Nephron progenitor cell (in vitro differentiated cells): ENCODE measurements at regions not wholly inside any gene's neighbourhood (a gene's known extent, or its start where the extent isn't known, plus 50 kb on each side); places are given as distances from the start of the nearest gene placed in this dataset.

Source experiments
- DNase-seq: peaks from one replicate; pipeline ENCODE4 v3.0.0; 2021
- H3K27ac Mint-ChIP-seq: 2 replicates; pipeline ENCODE4 v1.8.0; 2021; ENCODE audit warnings: mild to moderate bottlenecking, moderate library complexity, mixed read lengths
- H3K27me3 Mint-ChIP-seq: 2 replicates; pipeline ENCODE4 v1.8.0; 2021; ENCODE audit warnings: mild to moderate bottlenecking, low read depth, mixed read lengths; ENCODE audit not compliant: poor library complexity
- H3K36me3 Mint-ChIP-seq: 2 replicates; pipeline ENCODE4 v1.8.0; 2021; ENCODE audit warnings: low read depth, mixed read lengths
- H3K4me1 Mint-ChIP-seq: 2 replicates; pipeline ENCODE4 v1.8.0; 2021; ENCODE audit warnings: mixed read lengths
- H3K4me3 Mint-ChIP-seq: 2 replicates; pipeline ENCODE4 v1.8.0; 2021; ENCODE audit warnings: mild to moderate bottlenecking, moderate library complexity, mixed read lengths
- H3K9me3 Mint-ChIP-seq: 2 replicates; pipeline ENCODE4 v1.8.0; 2021; ENCODE audit warnings: mild to moderate bottlenecking, moderate library complexity, mixed read lengths
- TF ChIP-seq, protein P1 (sequence below): fragments of 200-600 bp; sonication (generic); IDR thresholded peaks from 2 replicates; pipeline ENCODE4 v1.5.0; 2021; ENCODE audit warnings: antibody characterized with exemption

DNA sequence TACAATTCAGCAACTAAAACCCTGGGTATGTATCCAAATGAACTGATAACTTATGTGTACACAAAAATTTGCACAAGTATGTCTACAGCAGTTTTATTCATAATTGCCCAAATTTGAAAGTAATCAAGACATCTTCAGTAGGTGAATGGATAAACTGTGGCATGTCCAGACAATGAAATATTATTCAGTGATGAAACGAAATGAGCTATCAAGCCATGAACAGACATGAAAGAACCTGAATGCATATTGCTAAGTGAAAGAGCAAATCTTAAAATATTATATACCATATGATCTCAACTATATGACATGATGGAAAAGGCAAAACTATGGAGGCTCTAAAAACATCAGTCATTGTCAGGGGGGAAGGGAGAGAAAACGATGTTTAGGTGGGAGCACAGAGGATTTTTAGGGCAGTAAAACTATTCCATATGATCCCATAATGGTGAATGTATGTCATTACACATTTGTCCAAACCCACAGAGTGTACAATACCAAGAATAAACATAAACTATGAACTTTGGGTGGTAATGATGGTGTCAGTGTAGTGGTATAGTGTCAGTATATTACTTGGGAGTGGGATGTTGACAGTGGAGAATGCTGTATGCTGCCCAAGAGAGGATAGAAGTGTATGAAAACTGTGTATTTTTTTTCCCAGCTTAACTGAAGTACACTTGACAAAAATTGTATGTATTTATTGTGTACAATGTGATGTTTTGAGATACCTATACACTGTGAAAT, 92.8 kb upstream of the PPP2R5A start:
- H3K27ac Mint-ChIP-seq: no peak overlapping the region
- TF ChIP-seq, protein P1, sequence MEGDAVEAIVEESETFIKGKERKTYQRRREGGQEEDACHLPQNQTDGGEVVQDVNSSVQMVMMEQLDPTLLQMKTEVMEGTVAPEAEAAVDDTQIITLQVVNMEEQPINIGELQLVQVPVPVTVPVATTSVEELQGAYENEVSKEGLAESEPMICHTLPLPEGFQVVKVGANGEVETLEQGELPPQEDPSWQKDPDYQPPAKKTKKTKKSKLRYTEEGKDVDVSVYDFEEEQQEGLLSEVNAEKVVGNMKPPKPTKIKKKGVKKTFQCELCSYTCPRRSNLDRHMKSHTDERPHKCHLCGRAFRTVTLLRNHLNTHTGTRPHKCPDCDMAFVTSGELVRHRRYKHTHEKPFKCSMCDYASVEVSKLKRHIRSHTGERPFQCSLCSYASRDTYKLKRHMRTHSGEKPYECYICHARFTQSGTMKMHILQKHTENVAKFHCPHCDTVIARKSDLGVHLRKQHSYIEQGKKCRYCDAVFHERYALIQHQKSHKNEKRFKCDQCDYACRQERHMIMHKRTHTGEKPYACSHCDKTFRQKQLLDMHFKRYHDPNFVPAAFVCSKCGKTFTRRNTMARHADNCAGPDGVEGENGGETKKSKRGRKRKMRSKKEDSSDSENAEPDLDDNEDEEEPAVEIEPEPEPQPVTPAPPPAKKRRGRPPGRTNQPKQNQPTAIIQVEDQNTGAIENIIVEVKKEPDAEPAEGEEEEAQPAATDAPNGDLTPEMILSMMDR: no peak
- no peak for DNase-seq
- H3K4me3 Mint-ChIP-seq: no peak overlapping the region
- H3K4me1 Mint-ChIP-seq: no peaks in the 10 kb centered on the region
- peaks cover 12% of the 10 kb centered on the region for H3K27me3 Mint-ChIP-seq
- H3K9me3 Mint-ChIP-seq: peaks cover 12% of the 10 kb centered on the region
- peaks cover 4% of the 10 kb centered on the region for H3K36me3 Mint-ChIP-seq

DNA sequence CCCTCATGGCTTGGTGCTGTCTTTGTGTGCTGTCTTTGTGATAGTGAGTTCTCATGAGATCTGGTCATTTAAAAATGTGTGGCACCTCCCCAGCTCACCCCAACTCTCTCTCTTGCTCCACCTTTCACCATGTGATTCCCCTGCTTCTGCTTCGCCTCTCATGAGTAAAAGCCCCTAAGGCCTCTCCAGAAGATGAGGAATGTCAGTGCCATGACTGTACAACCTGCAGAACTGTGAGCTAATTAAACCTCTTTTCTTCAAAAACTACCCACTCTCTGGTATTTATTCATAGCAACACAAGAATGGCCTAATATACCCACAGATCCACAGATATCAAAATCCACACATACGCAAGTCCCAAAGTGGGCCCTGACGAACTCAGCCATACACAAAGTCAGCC, 88.9 kb upstream of the PPP2R5A start:
- H3K36me3 Mint-ChIP-seq: peaks cover 4% of the 10 kb centered on the region
- no peaks in the 10 kb centered on the region for H3K4me1 Mint-ChIP-seq
- no peak overlapping the region for H3K4me3 Mint-ChIP-seq
- H3K9me3 Mint-ChIP-seq: peaks cover 18% of the 10 kb centered on the region
- DNase-seq: no peak
- TF ChIP-seq, protein P1: no peak
- H3K27me3 Mint-ChIP-seq: peaks cover under 1% of the 10 kb centered on the region
- no peak overlapping the region for H3K27ac Mint-ChIP-seq

DNA sequence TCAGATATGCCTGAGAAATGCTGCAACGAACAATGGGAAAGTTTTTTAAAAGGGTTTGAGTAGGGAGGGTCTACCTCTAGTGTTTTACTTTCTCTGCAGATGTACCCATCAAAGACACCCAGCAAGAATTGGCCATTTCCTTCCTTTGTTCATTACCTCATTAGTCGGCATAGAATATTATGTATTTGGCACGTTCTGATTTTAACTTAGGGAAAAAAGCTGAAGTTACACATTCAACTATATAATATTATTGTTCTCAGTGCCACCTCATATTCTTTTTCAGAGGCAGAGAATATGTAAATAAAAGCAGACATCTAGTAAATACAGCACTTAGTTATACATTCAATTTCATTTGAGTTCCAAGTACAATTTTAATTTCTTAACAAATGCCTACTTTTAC, 83.7 kb upstream of the PPP2R5A start:
- no peaks in the 10 kb centered on the region for H3K27me3 Mint-ChIP-seq
- peaks cover 4% of the 10 kb centered on the region for H3K36me3 Mint-ChIP-seq
- peaks cover 7% of the 10 kb centered on the region for H3K9me3 Mint-ChIP-seq
- no peak overlapping the region for H3K4me3 Mint-ChIP-seq
- DNase-seq: no peak
- TF ChIP-seq, protein P1: no peak
- no peaks in the 10 kb centered on the region for H3K4me1 Mint-ChIP-seq
- no peak overlapping the region for H3K27ac Mint-ChIP-seq

DNA sequence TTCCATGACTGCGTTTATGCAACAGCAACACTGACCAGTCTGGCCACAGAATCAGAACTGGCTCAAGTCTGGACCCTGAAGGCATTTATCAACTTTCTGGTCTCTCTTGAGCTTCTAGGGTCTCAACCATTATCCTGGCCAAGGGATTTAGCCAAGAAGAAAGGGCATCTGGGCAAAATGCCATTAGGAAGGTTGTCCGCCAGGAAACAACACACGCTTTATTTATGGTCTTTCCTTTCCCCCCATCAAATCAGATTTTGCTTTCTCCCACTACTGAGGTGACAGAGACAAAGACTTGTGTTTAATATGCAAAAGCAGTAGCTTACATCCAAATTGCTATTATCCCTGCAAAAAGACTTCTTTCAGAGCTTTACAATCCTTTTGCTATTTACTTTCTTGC, 81.6 kb upstream of the PPP2R5A start:
- H3K4me1 Mint-ChIP-seq: no peaks in the 10 kb centered on the region
- H3K27ac Mint-ChIP-seq: no peak overlapping the region
- peaks cover 4% of the 10 kb centered on the region for H3K36me3 Mint-ChIP-seq
- no peak for DNase-seq
- peaks cover 6% of the 10 kb centered on the region for H3K9me3 Mint-ChIP-seq
- no peak overlapping the region for H3K4me3 Mint-ChIP-seq
- TF ChIP-seq, protein P1: no peak
- no peaks in the 10 kb centered on the region for H3K27me3 Mint-ChIP-seq

DNA sequence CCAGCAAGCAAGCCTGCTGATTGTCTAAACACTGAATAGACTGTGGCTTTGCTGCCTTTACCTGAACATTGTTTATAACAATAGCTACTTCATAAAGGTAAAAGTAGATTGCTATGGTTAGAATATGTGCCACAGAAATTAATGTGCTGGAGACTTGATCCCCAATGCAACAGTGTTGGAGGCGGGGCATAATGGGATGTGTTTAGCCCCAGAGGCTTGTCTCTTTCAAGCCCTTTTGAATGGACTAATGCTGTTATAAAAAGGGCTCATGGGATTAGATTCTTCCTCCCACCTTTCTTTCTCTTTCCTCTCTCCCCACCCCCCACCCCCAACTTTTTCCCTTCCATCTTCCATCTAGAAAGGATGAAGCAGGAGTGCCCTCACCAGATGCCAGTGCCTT, 80.2 kb upstream of the PPP2R5A start:
- TF ChIP-seq, protein P1: no peak
- Mint-ChIP-seq H3K4me1 (peaks cover 9% of the 10 kb centered on the region), H3K27ac (no peak overlapping the region), H3K9me3 (peaks cover 6% of the 10 kb centered on the region), H3K4me3 (no peak overlapping the region), H3K27me3 (no peaks in the 10 kb centered on the region), H3K36me3 (peaks cover 4% of the 10 kb centered on the region)
- no peak for DNase-seq

DNA sequence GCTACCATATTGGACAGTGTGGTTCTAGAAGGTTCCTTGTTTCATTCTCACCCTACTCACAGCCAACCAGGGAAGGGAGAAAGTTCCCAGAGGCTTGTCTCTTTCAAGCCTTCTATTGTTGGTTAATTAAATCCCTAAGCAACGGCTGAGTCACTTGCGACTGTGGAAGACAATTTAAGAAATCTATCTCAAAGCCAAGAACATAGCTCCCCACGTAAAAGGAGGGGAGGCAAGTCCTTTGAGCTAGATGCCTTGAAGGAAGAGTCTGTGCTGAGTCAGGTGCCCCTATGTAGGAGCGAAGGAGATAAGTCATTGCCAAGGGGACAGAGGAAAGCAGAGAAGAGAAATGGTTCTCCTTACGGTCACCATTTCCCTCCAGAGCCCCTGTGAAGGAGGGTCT, 79.4 kb upstream of the PPP2R5A start:
- H3K36me3 Mint-ChIP-seq: peaks cover 1% of the 10 kb centered on the region
- H3K27ac Mint-ChIP-seq: no peak overlapping the region
- H3K9me3 Mint-ChIP-seq: peaks cover 4% of the 10 kb centered on the region
- H3K4me3 Mint-ChIP-seq: no peak overlapping the region
- H3K27me3 Mint-ChIP-seq: no peaks in the 10 kb centered on the region
- H3K4me1 Mint-ChIP-seq: peaks cover 9% of the 10 kb centered on the region
- TF ChIP-seq, protein P1: no peak
- DNase-seq: no peak
